ENCODE measurements at regions not wholly inside any gene's neighbourhood (a gene's known extent, or its start where the extent isn't known, plus 50 kb on each side); places are given as distances from the start of the nearest gene placed in this dataset.

DNA sequence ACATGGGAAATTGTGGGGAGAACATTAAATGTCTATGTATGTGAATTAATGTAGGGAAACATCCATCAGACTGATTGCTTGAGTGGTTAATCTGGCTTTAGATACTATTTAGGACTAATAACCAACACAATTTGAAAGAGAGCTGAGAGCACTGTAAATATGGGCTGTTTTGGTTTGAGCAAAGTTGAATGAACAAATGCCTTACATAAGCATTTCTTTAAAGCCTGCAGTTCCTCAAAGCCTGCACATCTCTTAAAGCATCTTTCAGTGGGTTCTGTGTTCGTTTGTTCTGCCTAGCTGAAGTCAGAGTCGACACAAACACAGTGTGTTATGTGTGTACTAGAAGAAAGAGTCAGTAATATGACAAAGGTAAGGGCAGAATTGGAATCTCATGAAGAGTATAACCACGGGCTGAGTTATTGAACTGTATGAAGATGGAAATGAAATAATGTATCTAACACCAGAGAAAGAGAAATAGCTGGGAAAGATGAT is 350.0 kb downstream of the SIPA1L2 start:
- Histone ChIP-seq H3K4me2 (ENCODE audit: low read depth, low read length) (no peak overlapping the region), H3K4ac (ENCODE audit: low read depth, low read length) (no peak overlapping the region), H2BK20ac (ENCODE audit: low read depth, low read length) (no peak overlapping the region), H3K27ac (ENCODE audit: insufficient read depth, low read length) (no peak overlapping the region), H2AK5ac (ENCODE audit: low read depth, low read length) (no peak overlapping the region), H3K79me1 (ENCODE audit: low read depth in 1 of 2, low read length in 2 of 2) (no peaks in the 10 kb centered on the region), H2BK120ac (ENCODE audit: low read depth, low read length) (no peak overlapping the region), H3K18ac (ENCODE audit: low read depth, low read length) (no peak overlapping the region), H4K5ac (ENCODE audit: low read depth, low read length) (no peak overlapping the region), H2AK9ac (replicated peaks; ENCODE audit: low read depth, low read length, poor library complexity) (no peak overlapping the region), H3K4me3 (ENCODE audit: insufficient read depth, low read depth, low read length) (no peak overlapping the region), H4K91ac (ENCODE audit: insufficient read depth, low read depth, low read length) (no peak overlapping the region), H4K20me1 (ENCODE audit: insufficient read depth, low read length) (no peaks in the 10 kb centered on the region), H3K27me3 (ENCODE audit: control insufficient read depth, insufficient read depth, low read length) (peaks cover 7% of the 10 kb centered on the region; the same call in 1 of the 2 replicates), H3K9ac (ENCODE audit: low read depth, low read length) (no peak overlapping the region), H3K9me1 (ENCODE audit: insufficient read depth, low read length) (no peaks in the 10 kb centered on the region), H2BK5ac (ENCODE audit: low read depth, low read length, poor library complexity, severe bottlenecking) (no peak overlapping the region), H3K23ac (ENCODE audit: low read depth, low read length) (no peak overlapping the region), H4K8ac (ENCODE audit: low read depth in 2 of 2, low read length in 2 of 2) (no peak overlapping the region), H3K9me3 (ENCODE audit: control insufficient read depth, insufficient read depth, low read length) (no peaks in the 10 kb centered on the region), H3K56ac (ENCODE audit: extremely low read depth, insufficient read depth, low read length) (no peak overlapping the region), H3K36me3 (ENCODE audit: control insufficient read depth, insufficient read depth, low read length) (no peaks in the 10 kb centered on the region), H2AFZ (replicated peaks; ENCODE audit: low read length, poor library complexity) (no peak overlapping the region), H2BK15ac (ENCODE audit: low read depth, low read length) (no peak overlapping the region), H3K4me1 (ENCODE audit: control insufficient read depth, insufficient read depth, low read length) (no peaks in the 10 kb centered on the region), H3K14ac (replicated peaks; ENCODE audit: low read depth, low read length) (no peak overlapping the region)
- no TSS peak for BruUV-seq (replicated peaks)
- in situ Hi-C loops (cut with MboI; ENCODE audit: low sequenced_read_pairs), result no loop called here
- dilution Hi-C loops (cut with HindIII; ENCODE audit: low sequenced_read_pairs, unreplicated experiment), result no loop called here
- POLR2A ChIA-PET (ENCODE audit: unreplicated experiment), result no interaction called here
- no CpG with 5 or more reads among the region's 3 CpGs for WGBS, 2 experiments (ENCODE audit: extremely low coverage in 2 of 2, insufficient read length in 1 of 2)
- CTCF ChIA-PET, result no interaction called here
- intact Hi-C loops (cut with micrococcal nuclease), result no loop called here
- DNase-seq (no peak), ATAC-seq (ENCODE audit: low read depth) (no peak)
- TF ChIP-seq FOS (IDR thresholded peaks at IDR 0.05; ENCODE audit: low read depth, low read length) (no peak), POLR2A (IDR thresholded peaks at IDR 0.05; ENCODE audit: low read depth, low read length) (no peak), NFE2L2 (IDR thresholded peaks at IDR 0.05; ENCODE audit: low read depth, low read length) (no peak), CHD1 (IDR thresholded peaks at IDR 0.05; ENCODE audit: low read depth, low read length) (no peak), RAD21 (IDR thresholded peaks at IDR 0.05; ENCODE audit: low read length) (no peak), CEBPB (IDR thresholded peaks at IDR 0.05; ENCODE audit: low read depth, low read length) (no peak), MXI1 (IDR thresholded peaks at IDR 0.05; ENCODE audit: borderline replicate concordance, low read depth, low read length) (no peak), MAFK (IDR thresholded peaks at IDR 0.05; ENCODE audit: low read depth, low read length) (no peak), BHLHE40 (IDR thresholded peaks at IDR 0.05; ENCODE audit: low read depth, low read length) (no peak), RFX5 (IDR thresholded peaks at IDR 0.05; ENCODE audit: low read depth, low read length) (no peak), MAZ (IDR thresholded peaks at IDR 0.05; ENCODE audit: borderline replicate concordance, low read depth, low read length) (no peak), RCOR1 (IDR thresholded peaks at IDR 0.05; ENCODE audit: insufficient replicate concordance, low read length) (no peak)
- TF ChIP-seq, protein P1, sequence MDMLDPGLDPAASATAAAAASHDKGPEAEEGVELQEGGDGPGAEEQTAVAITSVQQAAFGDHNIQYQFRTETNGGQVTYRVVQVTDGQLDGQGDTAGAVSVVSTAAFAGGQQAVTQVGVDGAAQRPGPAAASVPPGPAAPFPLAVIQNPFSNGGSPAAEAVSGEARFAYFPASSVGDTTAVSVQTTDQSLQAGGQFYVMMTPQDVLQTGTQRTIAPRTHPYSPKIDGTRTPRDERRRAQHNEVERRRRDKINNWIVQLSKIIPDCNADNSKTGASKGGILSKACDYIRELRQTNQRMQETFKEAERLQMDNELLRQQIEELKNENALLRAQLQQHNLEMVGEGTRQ (IDR thresholded peaks at IDR 0.05; ENCODE audit: low read depth, low read length), result no peak

Measured in IMR-90 (cell line).